Left colon (tissue), 2 donors: ENCODE measurements at regions not wholly inside any gene's neighbourhood (a gene's known extent, or its start where the extent isn't known, plus 50 kb on each side); places are given as distances from the start of the nearest gene placed in this dataset.

ENCODE experiments used
- ATAC-seq: fragments of 200-7000 bp; cut with Tn5 transposase; one replicate; pipeline ENCODE4 v1.9.1; 2020; ENCODE audit warnings: mild to moderate bottlenecking, moderate library complexity
- DNase-seq, 2 donors: peaks; one replicate each; pipeline ENCODE4 v3.0.0-alpha.2; 2020
- intact Hi-C, 2 donors: fragments of 100-400 bp; cut with DNase I in 1 of 2; cut with micrococcal nuclease in 1 of 2; formaldehyde crosslinking; loops; one replicate each; pipeline versions ENCODE4 v1.11.2 to v1.14.0; 2022; cut with DNase I, micrococcal nuclease
- donor health status: DM: no; HTN: no; CAD: no.
- donor health status: DM: yes; HTN: yes; CAD: no.

DNA sequence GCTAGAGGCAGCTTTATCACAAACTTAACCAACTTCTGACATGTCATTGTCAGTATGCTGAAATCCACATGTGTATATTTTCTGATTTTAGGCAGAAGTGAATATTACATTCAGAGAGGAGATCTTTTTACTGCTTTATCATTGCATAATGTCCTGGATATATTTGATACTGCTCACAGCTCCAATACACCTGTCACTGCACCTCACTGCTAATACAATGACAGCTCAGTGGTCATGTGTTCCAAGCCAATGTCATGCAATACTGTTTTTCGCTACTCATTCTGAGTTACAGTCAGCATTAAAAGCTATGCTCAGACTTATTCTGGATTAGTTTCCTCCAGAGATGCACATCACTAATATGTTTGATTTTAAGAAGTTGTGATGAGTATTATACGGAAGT is 1604.6 kb downstream of the HACE1 start:
- DNase-seq, result no peak
- intact Hi-C loops, result no loop called here
- ATAC-seq, result no peak

GRCh38 chr6:103236923-103237322 is 1622.8 kb downstream of the HACE1 start:
- intact Hi-C loops, result no loop called here
- DNase-seq (no peak), ATAC-seq (no peak)

DNA sequence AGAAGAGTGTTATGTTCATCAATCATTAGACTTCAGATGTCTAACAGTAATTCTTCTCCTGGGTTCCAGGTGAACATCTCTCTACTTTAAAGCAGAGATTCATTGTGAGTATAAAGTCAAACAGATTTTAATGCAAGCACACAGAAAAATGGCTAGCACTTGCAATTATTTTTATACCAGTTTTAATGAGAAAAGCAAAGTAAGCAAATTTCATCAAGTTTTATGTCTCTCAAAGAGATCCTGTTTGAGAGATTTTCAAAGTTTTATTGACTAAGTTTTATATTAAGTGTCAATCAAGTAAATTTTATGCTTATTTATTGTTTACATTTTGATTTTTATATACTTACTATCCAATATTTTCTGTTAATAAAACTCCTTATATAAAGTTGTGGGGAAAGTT is 1628.5 kb downstream of the HACE1 start:
- ATAC-seq (no peak), DNase-seq (no peak)
- intact Hi-C loops, result no loop called here

DNA sequence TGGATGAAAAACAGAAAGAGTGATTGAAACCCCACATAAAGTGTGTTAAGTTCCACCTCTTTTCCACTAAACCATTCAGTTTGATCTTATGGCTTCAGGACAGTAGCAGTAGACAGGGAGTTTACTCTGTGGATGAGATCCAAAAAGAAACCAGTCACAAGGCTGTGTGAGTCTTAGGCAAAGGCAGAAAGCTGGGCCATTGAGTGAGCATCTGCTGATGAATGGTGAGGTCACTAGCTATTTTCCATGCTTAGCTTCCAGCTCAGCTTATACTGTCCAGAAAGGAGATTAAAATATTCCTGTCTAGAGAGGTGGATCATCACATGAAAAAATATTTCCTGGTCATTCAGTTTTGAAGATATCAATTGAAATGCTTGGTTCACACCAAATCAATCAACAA is 1643.9 kb downstream of the HACE1 start:
- ATAC-seq (no peak), DNase-seq (no peak)
- intact Hi-C loops, result no loop called here

- ATAC-seq, result no peak
- intact Hi-C loops, result no loop called here
- no peak for DNase-seq
Measured at GRCh38 chr6:103210686-103211085, 1649.0 kb downstream of the HACE1 start.

DNA sequence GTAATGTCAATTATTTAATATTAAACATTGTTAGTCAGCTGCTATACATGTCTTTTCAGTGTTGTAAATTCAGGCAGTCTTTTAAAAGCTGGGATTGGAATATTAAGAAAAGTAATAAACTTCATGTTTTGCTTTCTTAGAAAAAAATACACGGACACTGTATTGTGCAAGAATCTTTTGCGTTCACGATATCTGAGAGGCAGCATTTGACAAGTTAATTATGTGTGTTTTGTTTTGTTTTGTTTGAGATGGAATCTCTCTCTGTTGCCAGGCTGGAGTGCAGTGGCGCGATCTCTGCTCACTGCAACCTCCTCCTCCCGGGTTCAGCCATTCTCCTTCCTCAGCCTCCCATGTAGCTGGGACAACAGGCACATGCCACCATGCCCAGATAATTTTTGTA is 1661.3 kb downstream of the HACE1 start:
- ATAC-seq (no peak), DNase-seq (no peak)
- intact Hi-C loops, result no loop called here

GRCh38 chr6:103193413-103193812 is 1666.3 kb downstream of the HACE1 start:
- intact Hi-C loops, result no loop called here
- ATAC-seq, result no peak
- DNase-seq, result no peak

DNA sequence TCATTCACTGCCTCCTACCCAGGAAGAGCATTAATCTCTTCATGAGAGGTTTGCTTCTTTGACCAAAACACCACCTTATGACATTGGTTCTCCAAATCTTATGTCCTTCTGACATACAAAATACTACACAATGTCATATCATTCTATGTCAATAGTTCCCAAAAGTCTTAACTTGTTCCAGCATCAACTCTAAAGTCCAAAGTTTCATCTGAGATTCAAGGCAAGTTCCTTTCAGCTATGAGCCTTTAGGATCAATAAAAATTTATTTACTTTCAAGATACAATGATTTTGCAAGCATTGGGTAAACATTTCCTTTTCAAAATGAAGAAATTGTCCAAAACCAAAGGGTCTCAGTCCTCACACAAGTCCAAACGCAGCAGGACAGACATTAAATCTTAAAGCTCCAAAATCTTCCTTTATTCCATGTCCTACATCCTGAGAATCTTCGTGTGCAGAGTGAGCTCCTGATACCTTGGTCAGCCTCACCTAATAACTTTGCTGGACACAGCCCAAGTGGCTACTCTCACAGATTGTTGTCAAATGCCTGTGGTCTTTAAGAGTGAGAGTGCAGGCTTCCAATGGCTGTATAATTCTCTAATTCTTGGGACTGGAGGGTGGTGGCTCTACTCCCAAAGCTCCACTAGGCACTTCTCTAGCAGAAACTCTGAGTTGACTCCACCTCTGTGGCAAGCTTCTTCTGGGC is 1668.2 kb downstream of the HACE1 start:
- intact Hi-C loops, result no loop called here
- ATAC-seq (no peak), DNase-seq (no peak)

DNA sequence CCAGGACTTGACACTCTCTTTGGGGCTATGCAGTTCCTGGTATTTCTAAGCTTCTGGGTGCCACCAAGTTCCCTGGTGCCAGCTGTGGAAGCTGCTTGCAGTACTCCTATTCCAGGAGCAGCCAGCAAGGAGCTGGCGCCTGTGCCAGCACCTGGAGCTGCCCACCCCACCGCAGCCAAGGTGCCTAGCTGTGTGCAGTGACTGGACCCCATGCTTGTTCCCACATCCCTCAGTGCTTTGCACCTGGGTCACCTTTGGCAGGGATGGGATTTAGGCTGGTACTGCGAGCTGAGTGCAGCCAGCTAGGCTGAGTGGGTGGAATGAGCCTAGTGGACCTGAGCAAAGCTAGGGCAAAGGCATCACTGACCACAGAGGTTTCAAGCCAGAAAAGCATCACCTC is 1674.9 kb downstream of the HACE1 start:
- intact Hi-C loops, result no loop called here
- DNase-seq (no peak), ATAC-seq (no peak)

- ATAC-seq (no peak), DNase-seq (no peak)
- intact Hi-C loops, result no loop called here
Measured at GRCh38 chr6:103183831-103184411, 1675.8 kb downstream of the HACE1 start.

- DNase-seq, result no peak
- no peak for ATAC-seq
- intact Hi-C loops, result no loop called here
Measured at GRCh38 chr6:103178193-103178592, 1681.5 kb downstream of the HACE1 start.

DNA sequence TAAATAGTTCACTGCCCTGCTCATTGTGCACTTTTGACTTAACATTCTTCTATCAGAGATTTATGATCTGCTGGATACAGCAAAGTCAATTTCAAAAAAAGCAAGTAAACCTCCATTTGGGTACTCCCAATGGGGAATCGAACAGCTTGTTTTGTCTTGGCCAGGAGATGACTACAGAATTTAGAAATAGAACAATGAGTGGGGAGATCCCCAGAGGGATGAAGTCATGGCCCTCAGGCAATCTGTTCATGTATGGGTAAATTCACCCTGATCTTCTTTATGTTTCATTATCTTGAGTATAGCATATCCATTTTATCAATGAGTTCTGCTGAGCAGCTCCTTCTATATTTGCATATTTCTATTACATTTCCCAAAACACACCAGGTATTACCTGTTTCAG is 1681.9 kb downstream of the HACE1 start:
- DNase-seq (no peak), ATAC-seq (no peak)
- intact Hi-C loops, result no loop called here

DNA sequence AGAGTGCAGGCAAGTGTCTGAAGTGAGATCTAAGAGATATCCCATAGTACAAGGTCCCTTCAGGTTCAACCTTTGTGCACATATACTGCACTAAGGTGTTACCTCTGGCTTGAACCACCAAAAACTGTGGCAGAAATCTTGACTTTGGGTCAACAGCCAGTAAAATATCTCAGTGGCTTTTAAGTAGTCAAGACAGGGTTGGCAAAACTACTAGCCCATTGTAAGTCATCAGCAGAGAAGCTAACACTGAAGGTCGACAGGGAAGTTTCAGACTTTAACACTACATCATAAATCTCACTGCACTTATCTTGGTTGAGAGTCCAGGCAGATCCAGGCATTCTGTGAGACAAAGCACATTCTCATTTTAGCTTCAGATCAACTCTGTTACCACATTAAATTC is 1684.7 kb downstream of the HACE1 start:
- DNase-seq, result no peak
- ATAC-seq, result no peak
- intact Hi-C loops, result no loop called here

GRCh38 chr6:103167345-103168071 is 1692.2 kb downstream of the HACE1 start:
- DNase-seq, result no peak
- intact Hi-C loops, result no loop called here
- ATAC-seq, result no peak

- no peak for DNase-seq
- ATAC-seq, result no peak
- intact Hi-C loops, result no loop called here
Measured at GRCh38 chr6:103154779-103155572, 1704.7 kb downstream of the HACE1 start.

- ATAC-seq (no peak), DNase-seq (no peak)
- intact Hi-C loops, result no loop called here
Measured at GRCh38 chr6:103153016-103153415, 1706.7 kb downstream of the HACE1 start.

GRCh38 chr6:103142902-103143301 is 1716.8 kb downstream of the HACE1 start:
- intact Hi-C loops, result no loop called here
- DNase-seq (no peak), ATAC-seq (no peak)

DNA sequence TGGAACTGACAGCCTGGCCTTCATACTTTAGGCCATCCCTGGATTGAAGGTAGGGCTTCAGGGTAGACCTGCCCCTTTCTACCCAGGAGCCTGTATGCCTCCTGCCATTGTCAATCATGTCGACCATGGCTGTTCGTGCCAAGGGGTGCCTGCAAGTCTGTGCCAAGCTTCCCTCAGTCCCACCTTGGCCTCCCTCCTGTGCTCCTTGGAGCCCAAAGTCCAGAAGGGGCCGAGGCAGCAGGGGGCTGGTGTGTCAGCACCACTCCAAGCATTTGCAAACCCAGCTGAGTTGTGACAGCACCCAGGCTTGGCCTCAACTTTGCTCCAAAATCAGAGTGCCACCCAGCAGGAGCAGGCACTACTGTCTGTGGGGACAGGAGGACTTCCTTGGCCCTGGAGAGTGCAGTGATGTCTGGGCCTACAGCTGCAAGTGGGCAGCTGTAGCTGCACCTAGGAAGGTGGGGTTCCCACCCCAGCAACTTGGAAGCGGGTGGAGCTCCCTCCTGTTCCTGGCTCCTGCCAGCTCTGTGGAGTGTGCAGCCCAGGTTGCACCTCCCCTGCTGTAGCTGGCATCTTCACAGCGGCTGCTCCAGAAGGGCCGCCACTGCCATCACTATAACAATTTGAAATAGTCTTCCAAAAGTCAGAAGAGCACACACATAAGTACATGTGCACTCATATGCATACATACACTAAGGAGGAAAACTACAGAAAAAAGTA is 1719.3 kb downstream of the HACE1 start:
- intact Hi-C loops, result no loop called here
- DNase-seq (no peak), ATAC-seq (no peak)

DNA sequence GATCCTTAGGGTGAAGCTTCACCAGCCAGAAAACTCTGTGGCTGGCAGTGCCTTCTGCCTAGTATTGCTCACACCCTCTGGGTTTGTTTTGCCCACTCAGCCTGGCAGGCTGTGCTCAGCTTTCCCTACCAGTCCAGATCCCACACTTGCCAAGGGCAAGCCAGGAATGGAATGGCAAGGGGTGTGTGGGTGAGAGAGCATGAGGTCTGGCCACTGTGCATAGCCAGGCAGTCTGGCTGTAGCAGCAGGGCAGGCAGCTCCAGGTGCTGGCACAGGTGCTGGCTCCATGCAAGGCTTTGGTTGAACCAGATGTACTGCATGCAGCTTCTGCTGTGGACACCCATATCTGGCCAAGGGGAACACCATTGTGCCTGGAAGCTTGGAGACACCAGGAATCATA is 1720.3 kb downstream of the HACE1 start:
- DNase-seq, result no peak
- intact Hi-C loops, result no loop called here
- ATAC-seq, result no peak
